Activated T-helper 1 cell treated with anti-CD3 and anti-CD28 coated beads, Interleukin-2, amount 50 U/mL, for 16 hours (primary cell): ENCODE measurements at regions not wholly inside any gene's neighbourhood (a gene's known extent, or its start where the extent isn't known, plus 50 kb on each side); places are given as distances from the start of the nearest gene placed in this dataset.

ENCODE experiments used
- DNase-seq, 2 donors: peaks; one replicate each; pipeline ENCODE4 v3.0.0-alpha.2; 2020; ENCODE audit warnings: low read depth in 1 of 2, low spot score in 1 of 2

GRCh38 chr18:39862341-39862740 lies 2092.7 kb upstream of the PIK3C3 start:
- DNase-seq: no peak

- no peak for DNase-seq
Measured at GRCh38 chr18:39854291-39854690, 2100.7 kb upstream of the PIK3C3 start.

GRCh38 chr18:39846265-39846664 lies 2108.8 kb upstream of the PIK3C3 start:
- DNase-seq: no peak

GRCh38 chr18:39845631-39846030 lies 2109.4 kb upstream of the PIK3C3 start:
- no peak for DNase-seq

- no peak for DNase-seq
Measured at GRCh38 chr18:39845106-39845505, 2109.9 kb upstream of the PIK3C3 start.

DNA sequence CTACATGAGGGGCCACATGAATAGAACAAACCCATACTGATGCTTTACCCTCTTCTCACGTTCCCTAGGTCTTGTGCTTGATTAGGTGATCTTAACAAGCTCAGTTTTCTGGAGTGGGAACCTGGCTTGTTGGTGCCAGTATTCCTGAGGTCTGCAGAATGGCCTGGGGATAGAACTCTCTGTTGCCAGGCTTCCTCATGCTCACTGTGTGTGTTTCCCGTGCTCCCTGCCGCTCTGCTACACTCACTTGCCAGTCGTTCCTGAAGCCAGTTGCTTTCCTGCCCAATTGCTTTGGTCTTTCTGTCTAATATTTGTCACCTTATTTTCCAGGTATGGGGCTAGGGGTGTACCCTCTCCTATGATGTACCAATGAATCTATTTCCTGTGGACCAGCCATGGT lies 2111.5 kb upstream of the PIK3C3 start:
- no peak for DNase-seq

DNA sequence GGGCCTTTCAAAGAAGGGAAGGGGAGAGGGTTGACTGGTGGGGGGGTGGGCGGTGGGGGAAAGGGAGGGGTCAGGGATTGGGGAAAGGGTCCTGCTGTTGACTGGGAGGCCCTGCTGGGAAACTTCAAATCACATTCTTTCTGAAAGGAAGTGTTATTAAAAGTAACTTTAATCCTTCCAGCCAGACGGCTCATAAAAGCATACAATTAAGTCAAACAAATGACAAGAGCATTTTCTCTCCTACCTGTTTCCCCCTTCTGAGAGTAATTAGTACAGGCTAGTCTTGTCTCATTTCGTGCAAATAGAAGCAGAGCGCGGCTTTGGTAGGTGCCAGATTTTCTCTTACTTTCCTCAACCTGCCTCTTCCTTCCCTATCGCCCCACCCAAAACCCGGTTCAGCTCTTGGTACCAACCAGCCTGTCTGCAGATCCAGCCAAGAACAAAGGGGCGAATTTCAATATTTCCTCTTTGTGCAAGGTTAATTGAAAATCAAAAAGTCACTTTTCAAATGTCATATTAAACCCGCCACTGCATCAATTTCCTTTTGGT lies 2112.6 kb upstream of the PIK3C3 start:
- DNase-seq: no peak

DNA sequence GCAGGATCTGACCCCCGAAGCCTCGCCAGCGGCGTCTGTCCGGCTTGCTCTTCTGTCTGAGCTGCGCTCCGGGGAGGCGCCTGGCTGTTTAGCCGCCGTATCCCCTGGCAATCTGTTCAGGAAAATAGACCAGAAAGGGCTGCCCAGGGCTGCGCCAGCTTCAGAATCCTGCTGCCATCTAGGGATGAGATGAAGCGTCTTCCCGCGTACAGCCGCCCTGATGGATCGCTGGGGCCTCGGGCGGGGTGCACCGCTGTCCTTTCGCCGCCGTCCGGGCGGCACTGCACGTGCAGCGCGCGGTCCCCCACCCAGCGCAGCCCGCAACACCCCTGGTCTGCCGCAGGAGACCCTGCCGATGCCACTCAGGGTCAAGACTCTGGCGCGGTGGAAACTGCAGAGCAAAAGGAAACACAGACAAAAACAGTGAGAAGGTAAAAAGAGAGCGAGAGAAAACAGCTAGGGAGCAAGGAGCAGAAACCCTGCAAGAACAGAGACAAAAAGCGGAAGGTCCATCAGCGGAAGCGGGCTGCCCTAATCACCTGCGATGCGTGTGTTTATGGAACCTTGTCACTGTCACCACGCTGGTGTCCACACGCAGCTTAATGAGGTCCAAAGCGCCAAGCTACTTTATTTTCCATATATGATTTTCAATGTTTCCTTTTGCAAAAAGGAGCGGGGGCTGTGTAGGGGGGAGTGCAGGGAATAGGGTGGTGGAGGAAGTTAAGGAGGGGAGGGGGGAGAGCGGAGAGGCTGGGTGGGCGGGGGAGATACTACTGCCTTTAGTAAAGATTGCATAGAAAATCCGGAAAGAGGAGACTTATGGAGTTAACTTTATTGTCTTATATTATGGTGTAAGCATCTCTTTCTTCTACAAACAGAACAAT lies 2113.3 kb upstream of the PIK3C3 start:
- DNase-seq: no peak

DNA sequence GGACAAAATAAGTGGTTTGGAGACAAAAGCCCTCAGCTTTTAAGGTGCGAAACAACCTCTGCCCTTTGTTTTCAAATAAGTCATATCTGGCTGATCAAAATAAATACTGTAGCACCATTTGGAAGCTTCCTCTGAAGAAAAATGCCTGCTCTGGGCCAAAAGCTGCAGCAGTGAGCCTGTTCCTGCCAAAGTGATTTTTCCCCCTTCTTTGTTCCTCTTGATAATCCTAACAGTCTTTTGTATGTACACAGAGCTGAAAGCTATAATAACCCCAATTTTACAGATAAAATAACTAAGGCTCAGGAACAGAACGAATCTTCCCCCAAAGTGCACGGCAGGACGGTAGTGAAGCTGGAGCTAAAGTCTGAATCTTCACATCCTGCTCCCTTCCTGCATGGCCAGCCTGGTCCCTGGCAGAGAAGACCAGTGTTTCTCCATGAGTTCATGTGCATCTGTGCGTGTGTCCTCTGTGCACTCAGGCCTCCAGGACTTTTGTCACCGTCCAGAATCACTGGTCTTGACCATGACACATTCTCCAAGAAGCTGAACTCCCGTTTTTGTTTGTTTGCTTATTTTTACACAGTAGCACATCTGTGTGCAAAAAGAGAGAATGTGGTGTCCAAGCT lies 2114.1 kb upstream of the PIK3C3 start:
- DNase-seq: no peak

DNA sequence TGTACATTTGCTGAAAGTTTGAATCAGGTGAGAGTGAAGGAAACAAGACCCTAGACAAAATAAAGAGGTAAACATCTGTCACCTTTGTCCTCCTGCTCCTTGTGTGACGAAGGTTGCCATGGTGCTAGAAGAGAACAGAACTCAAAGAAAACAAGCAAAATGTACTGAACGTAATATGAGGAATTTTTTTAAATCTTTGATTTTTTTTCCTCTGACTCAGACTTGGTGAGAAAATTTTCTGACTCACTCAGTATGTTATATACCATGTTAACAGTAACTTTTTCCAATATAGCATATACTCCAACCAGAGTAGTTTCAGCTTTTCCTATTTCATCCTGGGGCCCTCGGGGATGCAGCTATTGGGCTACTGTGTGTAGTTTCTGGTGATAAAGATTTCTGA lies 2114.6 kb upstream of the PIK3C3 start:
- DNase-seq: no peak

GRCh38 chr18:39839782-39840181 lies 2115.3 kb upstream of the PIK3C3 start:
- no peak for DNase-seq

GRCh38 chr18:39838831-39839230 lies 2116.2 kb upstream of the PIK3C3 start:
- DNase-seq: no peak

GRCh38 chr18:39835303-39836030 lies 2119.6 kb upstream of the PIK3C3 start:
- no peak for DNase-seq

DNA sequence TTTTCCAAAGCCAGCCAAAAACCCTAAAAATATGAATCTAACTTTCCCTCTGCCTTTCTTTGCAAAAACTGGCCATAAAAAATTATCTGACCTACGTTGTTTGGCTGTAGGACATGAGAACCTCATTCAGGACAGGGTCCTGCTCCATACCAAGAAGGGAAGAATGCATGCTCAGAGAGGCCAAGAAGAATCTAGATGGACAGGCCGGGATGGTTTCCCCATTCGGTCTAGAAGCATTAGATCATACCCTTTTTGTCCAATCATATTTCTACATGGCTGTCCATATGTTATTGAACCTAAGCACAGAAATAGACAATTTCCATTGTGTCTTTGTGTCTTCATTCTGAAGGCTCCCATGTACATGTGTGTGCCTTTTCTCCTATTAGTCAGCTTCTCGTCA lies 2120.4 kb upstream of the PIK3C3 start:
- DNase-seq: no peak

DNA sequence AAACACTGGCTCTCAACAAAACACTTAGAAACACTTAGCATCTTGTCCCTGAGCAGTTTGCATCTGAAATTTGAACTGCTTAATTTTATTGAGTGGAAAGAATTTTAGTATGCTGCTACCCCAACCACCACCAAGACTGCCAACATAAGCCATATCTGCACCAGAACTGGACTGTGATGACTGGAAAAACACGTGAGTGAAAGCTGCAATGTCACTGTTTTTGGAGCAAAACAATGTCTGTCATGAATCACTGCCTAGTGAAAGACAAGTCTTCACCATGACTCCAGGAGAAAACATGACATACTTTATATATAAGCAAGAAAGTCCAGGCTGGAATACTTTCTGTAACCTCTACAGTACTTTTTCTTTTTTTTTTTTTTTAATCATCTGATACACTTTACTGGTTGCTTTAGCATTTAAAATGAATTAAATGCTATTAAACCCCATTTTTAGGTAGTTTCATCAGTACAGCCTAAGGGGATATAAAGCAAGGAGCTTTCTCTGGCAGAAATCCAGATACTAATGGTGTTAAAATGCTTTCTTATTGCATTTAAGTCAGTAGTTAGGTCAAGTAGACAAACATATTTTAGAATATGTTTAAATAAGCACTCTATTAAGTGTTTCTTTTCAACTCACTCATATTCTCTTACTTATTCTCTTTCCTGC lies 2129.4 kb upstream of the PIK3C3 start:
- no peak for DNase-seq

GRCh38 chr18:39806525-39806924 lies 2148.5 kb upstream of the PIK3C3 start:
- no peak for DNase-seq

GRCh38 chr18:39805218-39805617 lies 2149.8 kb upstream of the PIK3C3 start:
- DNase-seq: no peak

DNA sequence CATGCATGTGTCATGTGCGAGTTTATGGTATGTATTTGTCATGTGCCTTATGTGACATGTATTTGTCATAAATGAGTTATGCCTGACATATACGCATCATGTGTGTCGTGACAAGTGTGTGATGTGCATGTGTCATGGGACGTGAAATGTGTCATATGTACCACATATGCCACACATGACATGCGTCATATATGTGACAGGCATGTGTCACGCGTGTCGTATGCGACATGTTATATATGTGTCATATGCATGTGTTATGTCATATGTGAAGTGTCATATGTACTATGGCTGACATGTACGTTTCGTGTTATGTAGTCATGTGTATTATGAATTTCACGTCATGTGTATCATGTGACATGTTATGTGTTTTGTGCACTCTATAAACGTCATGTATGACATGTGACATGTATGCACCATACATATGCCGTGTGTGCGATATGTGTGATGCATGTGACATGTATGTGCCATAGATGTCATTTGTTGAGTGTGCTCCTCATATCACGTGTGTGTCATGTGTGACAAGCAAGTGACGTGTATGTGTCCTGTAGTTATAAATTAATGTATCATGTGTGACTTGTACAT lies 2152.3 kb upstream of the PIK3C3 start:
- no peak for DNase-seq

- DNase-seq: no peak
Measured at GRCh38 chr18:39801848-39802247, 2153.2 kb upstream of the PIK3C3 start.

DNA sequence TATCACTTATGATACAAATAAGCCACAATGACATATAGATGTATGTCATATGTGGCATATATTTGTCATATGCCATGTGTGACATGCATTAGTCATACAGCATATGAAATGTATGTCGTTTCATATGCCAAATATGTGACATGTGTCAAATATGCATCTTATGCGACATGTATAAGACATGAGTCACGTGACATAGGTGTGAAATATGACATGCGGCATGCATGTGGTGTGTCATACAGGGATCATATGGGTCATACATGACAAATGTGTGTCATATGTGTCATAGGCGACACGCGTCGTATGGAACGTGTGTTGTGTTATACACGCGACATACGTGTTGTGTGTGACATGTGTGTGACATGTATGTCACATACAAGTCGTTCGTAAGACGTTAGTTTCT lies 2154.0 kb upstream of the PIK3C3 start:
- DNase-seq: no peak

- DNase-seq: no peak
Measured at GRCh38 chr18:39799006-39799405, 2156.0 kb upstream of the PIK3C3 start.
